ENCODE measurements at regions not wholly inside any gene's neighbourhood (a gene's known extent, or its start where the extent isn't known, plus 50 kb on each side); places are given as distances from the start of the nearest gene placed in this dataset.

DNA sequence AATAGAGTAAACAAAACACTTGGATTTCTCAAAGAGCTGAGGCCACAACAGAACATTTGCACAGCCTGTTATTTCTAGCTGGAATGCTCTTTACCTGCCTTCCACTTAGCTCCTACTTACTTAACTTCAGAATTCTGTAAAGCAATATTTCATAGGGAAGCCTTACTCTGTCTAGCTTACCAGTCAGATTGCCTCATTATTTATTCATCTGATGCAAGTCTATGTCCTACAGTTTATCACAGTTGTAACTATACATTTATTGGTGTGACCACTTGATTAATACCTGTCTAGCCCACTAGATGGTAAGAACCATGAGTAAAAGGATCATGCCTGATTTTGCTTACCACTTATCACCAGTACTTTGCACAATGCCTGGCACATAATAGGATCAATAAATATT, 56.1 kb upstream of the ME3 start:
- no peaks in the 10 kb centered on the region for H3K9me2 ChIP-seq (replicated peaks; ENCODE audit: insufficient read depth)
- H3K4me2 ChIP-seq, result no peak overlapping the region
- no peaks in the 10 kb centered on the region for H3K79me2 ChIP-seq
- no peak overlapping the region for H3K27ac ChIP-seq
- H4K20me1 ChIP-seq (ENCODE audit: insufficient read depth, poor library complexity, severe bottlenecking), result no peaks in the 10 kb centered on the region
- no peaks in the 10 kb centered on the region for H3K9me3 ChIP-seq (ENCODE audit: low read depth)
- no peak overlapping the region for H2AFZ ChIP-seq
- H3K4me1 ChIP-seq (ENCODE audit: insufficient read depth), result no peaks in the 10 kb centered on the region
- no peak for DNase-seq (ENCODE audit: low spot score)
- TF ChIP-seq EZH2phosphoT487 (IDR thresholded peaks at IDR 0.05; ENCODE audit: low read depth, severe bottlenecking, unreplicated experiment), result no peak
- TF ChIP-seq EZH2 (IDR thresholded peaks at IDR 0.05; ENCODE audit: borderline replicate concordance), result no peak
- no peak for TF ChIP-seq CTCF (IDR thresholded peaks at IDR 0.05; ENCODE audit: poor library complexity)
- H3K4me3 ChIP-seq, result no peak overlapping the region
- H3K27me3 ChIP-seq, result no peaks in the 10 kb centered on the region
- H3K36me3 ChIP-seq (replicated peaks; ENCODE audit: insufficient read depth, low read depth), result no peaks in the 10 kb centered on the region

- H3K36me3 ChIP-seq (replicated peaks; ENCODE audit: insufficient read depth, low read depth), result no peaks in the 10 kb centered on the region
- no peak overlapping the region for H3K4me2 ChIP-seq
- DNase-seq (ENCODE audit: low spot score), result no peak
- TF ChIP-seq CTCF (IDR thresholded peaks at IDR 0.05; ENCODE audit: poor library complexity), result no peak
- no peak for TF ChIP-seq EZH2 (IDR thresholded peaks at IDR 0.05; ENCODE audit: borderline replicate concordance)
- TF ChIP-seq EZH2phosphoT487 (IDR thresholded peaks at IDR 0.05; ENCODE audit: low read depth, severe bottlenecking, unreplicated experiment), result no peak
- no peak overlapping the region for H2AFZ ChIP-seq
- H3K9me2 ChIP-seq (replicated peaks; ENCODE audit: insufficient read depth), result no peaks in the 10 kb centered on the region
- 76% methylated on average over 5 of the region's 5 CpGs for WGBS (ENCODE audit: low lambda C conversion rate, missing lambda C conversion rate)
- H3K4me1 ChIP-seq (ENCODE audit: insufficient read depth), result no peaks in the 10 kb centered on the region
- no peak overlapping the region for H3K27ac ChIP-seq
- no peaks in the 10 kb centered on the region for H3K9me3 ChIP-seq (ENCODE audit: low read depth)
- H3K4me3 ChIP-seq, result no peak overlapping the region
- H3K27me3 ChIP-seq, result no peaks in the 10 kb centered on the region
- H3K79me2 ChIP-seq, result no peaks in the 10 kb centered on the region
- H4K20me1 ChIP-seq (ENCODE audit: insufficient read depth, poor library complexity, severe bottlenecking), result no peaks in the 10 kb centered on the region
Measured at GRCh38 chr11:86726770-86727504, 54.5 kb upstream of the ME3 start.

- Histone ChIP-seq H3K4me2 (no peak overlapping the region), H3K36me3 (replicated peaks; ENCODE audit: insufficient read depth, low read depth) (no peaks in the 10 kb centered on the region), H3K9me3 (ENCODE audit: low read depth) (no peaks in the 10 kb centered on the region), H3K27ac (no peak overlapping the region), H3K4me3 (no peak overlapping the region), H3K27me3 (no peaks in the 10 kb centered on the region), H3K9me2 (replicated peaks; ENCODE audit: insufficient read depth) (no peaks in the 10 kb centered on the region), H2AFZ (no peak overlapping the region), H4K20me1 (ENCODE audit: insufficient read depth, poor library complexity, severe bottlenecking) (no peaks in the 10 kb centered on the region), H3K79me2 (no peaks in the 10 kb centered on the region), H3K4me1 (ENCODE audit: insufficient read depth) (no peaks in the 10 kb centered on the region)
- no peak for DNase-seq (ENCODE audit: low spot score)
- TF ChIP-seq EZH2 (IDR thresholded peaks at IDR 0.05; ENCODE audit: borderline replicate concordance), result no peak
- no peak for TF ChIP-seq CTCF (IDR thresholded peaks at IDR 0.05; ENCODE audit: poor library complexity)
- TF ChIP-seq EZH2phosphoT487 (IDR thresholded peaks at IDR 0.05; ENCODE audit: low read depth, severe bottlenecking, unreplicated experiment), result no peak
- 83% methylated on average over 2 of the region's 2 CpGs for WGBS (ENCODE audit: low lambda C conversion rate, missing lambda C conversion rate)
Measured at GRCh38 chr11:86726118-86726753, 53.8 kb upstream of the ME3 start.

Measured in hepatocyte (in vitro differentiated cells).